ENCODE measurements at regions not wholly inside any gene's neighbourhood (a gene's known extent, or its start where the extent isn't known, plus 50 kb on each side); places are given as distances from the start of the nearest gene placed in this dataset.

GRCh38 chr2:81853341-81853740 is 1548.8 kb upstream of the LRRTM1 start:
- TF ChIP-seq POLR2A (IDR thresholded peaks at IDR 0.05): no peak
- no peak for TF ChIP-seq CTCF (IDR thresholded peaks at IDR 0.05)
- Histone ChIP-seq H3K4me3 (no peak overlapping the region), H3K27me3 (no peaks in the 10 kb centered on the region), H3K27ac (no peak overlapping the region), H3K9me3 (no peaks in the 10 kb centered on the region), H3K36me3 (replicated peaks in 1 of 2; ENCODE audit: insufficient read depth in 1 of 2, low read depth in 2 of 2) (no peaks in the 10 kb centered on the region), H3K4me1 (no peaks in the 10 kb centered on the region)
- 70 to 81% methylated on average over 2 of the region's 2 CpGs for WGBS, 2 donors
- intact Hi-C loops (cut with DNase I): no loop called here
- ATAC-seq (no peak), DNase-seq (no peak)

- H3K9me3 ChIP-seq: no peaks in the 10 kb centered on the region
- ATAC-seq (no peak), DNase-seq (no peak)
- WGBS, 2 donors: 63 to 73% methylated on average over 2 of the region's 2 CpGs
- no peaks in the 10 kb centered on the region for H3K36me3 ChIP-seq (replicated peaks in 1 of 2; ENCODE audit: insufficient read depth in 1 of 2, low read depth in 2 of 2)
- intact Hi-C loops (cut with DNase I): no loop called here
- TF ChIP-seq CTCF (IDR thresholded peaks at IDR 0.05) (no peak), POLR2A (IDR thresholded peaks at IDR 0.05) (no peak)
- H3K4me3 ChIP-seq: no peak overlapping the region
- H3K27me3 ChIP-seq: no peaks in the 10 kb centered on the region
- H3K27ac ChIP-seq: no peak overlapping the region
- H3K4me1 ChIP-seq: no peaks in the 10 kb centered on the region
These were observed 1548.1 kb upstream of the LRRTM1 start for GRCh38 chr2:81852651-81853050.

- Histone ChIP-seq H3K27me3 (no peaks in the 10 kb centered on the region), H3K4me1 (no peaks in the 10 kb centered on the region), H3K27ac (no peak overlapping the region), H3K36me3 (replicated peaks in 1 of 2; ENCODE audit: insufficient read depth in 1 of 2, low read depth in 2 of 2) (no peaks in the 10 kb centered on the region), H3K4me3 (no peak overlapping the region), H3K9me3 (no peaks in the 10 kb centered on the region)
- 36 to 38% methylated on average over 2 of the region's 2 CpGs for whole genome bisulfite sequencing, 2 donors
- TF ChIP-seq POLR2A (IDR thresholded peaks at IDR 0.05): no peak
- TF ChIP-seq CTCF (IDR thresholded peaks at IDR 0.05): no peak
- DNase-seq (no peak), ATAC-seq (no peak)
- intact Hi-C loops (cut with DNase I): no loop called here
These were observed 1535.2 kb upstream of the LRRTM1 start for GRCh38 chr2:81839780-81840179.

- TF ChIP-seq POLR2A (IDR thresholded peaks at IDR 0.05): no peak
- TF ChIP-seq CTCF (IDR thresholded peaks at IDR 0.05): no peak
- 53 to 67% methylated on average over 2 of the region's 2 CpGs for WGBS, 2 donors
- no peak for DNase-seq
- Histone ChIP-seq H3K36me3 (replicated peaks in 1 of 2; ENCODE audit: insufficient read depth in 1 of 2, low read depth in 2 of 2) (no peaks in the 10 kb centered on the region), H3K4me1 (no peaks in the 10 kb centered on the region), H3K27ac (no peak overlapping the region), H3K4me3 (no peak overlapping the region), H3K9me3 (no peaks in the 10 kb centered on the region), H3K27me3 (no peaks in the 10 kb centered on the region)
- ATAC-seq: no peak
- intact Hi-C loops (cut with DNase I): no loop called here
These were observed 1530.9 kb upstream of the LRRTM1 start for GRCh38 chr2:81835321-81836000.

- 45 to 56% methylated on average over 3 of the region's 3 CpGs for WGBS, 2 donors
- no peaks in the 10 kb centered on the region for H3K27me3 ChIP-seq
- ATAC-seq (no peak), DNase-seq (no peak)
- intact Hi-C loops (cut with DNase I): no loop called here
- H3K4me3 ChIP-seq: no peak overlapping the region
- H3K36me3 ChIP-seq (replicated peaks in 1 of 2; ENCODE audit: insufficient read depth in 1 of 2, low read depth in 2 of 2): no peaks in the 10 kb centered on the region
- no peak overlapping the region for H3K27ac ChIP-seq
- no peaks in the 10 kb centered on the region for H3K9me3 ChIP-seq
- no peaks in the 10 kb centered on the region for H3K4me1 ChIP-seq
- TF ChIP-seq POLR2A (IDR thresholded peaks at IDR 0.05): no peak
- no peak for TF ChIP-seq CTCF (IDR thresholded peaks at IDR 0.05)
These were observed 1482.3 kb upstream of the LRRTM1 start for GRCh38 chr2:81786811-81787210.

Measured in body of pancreas (tissue), 4 donors.